GM13976 (cell line): ENCODE measurements at regions not wholly inside any gene's neighbourhood (a gene's known extent, or its start where the extent isn't known, plus 50 kb on each side); places are given as distances from the start of the nearest gene placed in this dataset.

ENCODE experiments used
- DNase-seq: peaks from one replicate; pipeline ENCODE4 v3.0.0; 2012; ENCODE audit warnings: low spot score
- in situ Hi-C: fragments of 300-500 bp; cut with MboI; formaldehyde crosslinking; loops from one replicate; pipeline ENCODE4 v1.12.0; 2022; ENCODE audit warnings: low sequenced_read_pairs, mixed read lengths, inconsistent platforms; ENCODE audit not compliant: unreplicated experiment
- TF ChIP-seq, protein P1 (sequence below): IDR thresholded peaks from 2 replicates; pipeline ENCODE4 v1.5.1; 2012; ENCODE audit warnings: borderline replicate concordance, mild to moderate bottlenecking; ENCODE audit not compliant: insufficient read depth; ENCODE audit errors: extremely low read depth, missing control alignments, control extremely low read depth

DNA sequence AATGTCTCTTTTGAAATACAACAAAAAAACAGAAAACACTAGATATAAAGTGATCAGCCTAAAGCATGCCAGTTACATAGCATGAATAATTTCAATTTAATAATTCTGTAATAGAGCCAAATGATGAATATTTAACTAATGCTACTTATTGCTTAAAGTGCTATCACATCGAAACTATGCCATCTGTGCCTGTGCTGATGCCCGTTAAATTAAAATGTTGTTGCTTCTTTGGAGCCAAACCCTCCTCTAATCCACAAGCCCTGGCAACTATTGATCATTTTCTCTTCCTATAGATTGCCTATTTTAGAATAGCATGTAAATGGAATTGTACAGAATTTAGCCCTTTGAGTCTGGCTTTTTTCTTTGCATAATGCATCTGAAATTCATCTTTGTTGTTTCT lies 356.2 kb downstream of the CHSY3 start:
- in situ Hi-C loops: no loop called here
- no peak for DNase-seq
- TF ChIP-seq, protein P1, sequence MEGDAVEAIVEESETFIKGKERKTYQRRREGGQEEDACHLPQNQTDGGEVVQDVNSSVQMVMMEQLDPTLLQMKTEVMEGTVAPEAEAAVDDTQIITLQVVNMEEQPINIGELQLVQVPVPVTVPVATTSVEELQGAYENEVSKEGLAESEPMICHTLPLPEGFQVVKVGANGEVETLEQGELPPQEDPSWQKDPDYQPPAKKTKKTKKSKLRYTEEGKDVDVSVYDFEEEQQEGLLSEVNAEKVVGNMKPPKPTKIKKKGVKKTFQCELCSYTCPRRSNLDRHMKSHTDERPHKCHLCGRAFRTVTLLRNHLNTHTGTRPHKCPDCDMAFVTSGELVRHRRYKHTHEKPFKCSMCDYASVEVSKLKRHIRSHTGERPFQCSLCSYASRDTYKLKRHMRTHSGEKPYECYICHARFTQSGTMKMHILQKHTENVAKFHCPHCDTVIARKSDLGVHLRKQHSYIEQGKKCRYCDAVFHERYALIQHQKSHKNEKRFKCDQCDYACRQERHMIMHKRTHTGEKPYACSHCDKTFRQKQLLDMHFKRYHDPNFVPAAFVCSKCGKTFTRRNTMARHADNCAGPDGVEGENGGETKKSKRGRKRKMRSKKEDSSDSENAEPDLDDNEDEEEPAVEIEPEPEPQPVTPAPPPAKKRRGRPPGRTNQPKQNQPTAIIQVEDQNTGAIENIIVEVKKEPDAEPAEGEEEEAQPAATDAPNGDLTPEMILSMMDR: no peak

DNA sequence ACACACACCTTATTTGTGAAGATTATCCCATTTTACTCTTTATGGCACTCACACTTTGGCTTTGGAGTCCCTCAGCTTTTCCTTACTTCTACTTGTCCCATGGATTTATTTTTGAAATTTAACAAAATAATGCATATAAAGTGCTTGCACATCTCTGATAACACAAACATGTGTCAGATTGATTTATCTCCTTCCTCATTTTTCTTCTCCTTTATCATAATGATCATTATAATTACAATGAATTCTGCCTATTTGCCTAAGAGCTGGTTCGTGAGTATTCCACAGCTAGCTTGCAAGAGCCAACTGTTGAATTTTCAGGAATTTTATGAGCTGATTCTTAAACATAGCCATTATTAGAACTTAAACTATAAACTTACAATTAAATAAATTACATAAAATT lies 347.7 kb downstream of the CHSY3 start:
- in situ Hi-C loops: no loop called here
- DNase-seq: no peak
- TF ChIP-seq, protein P1: no peak

DNA sequence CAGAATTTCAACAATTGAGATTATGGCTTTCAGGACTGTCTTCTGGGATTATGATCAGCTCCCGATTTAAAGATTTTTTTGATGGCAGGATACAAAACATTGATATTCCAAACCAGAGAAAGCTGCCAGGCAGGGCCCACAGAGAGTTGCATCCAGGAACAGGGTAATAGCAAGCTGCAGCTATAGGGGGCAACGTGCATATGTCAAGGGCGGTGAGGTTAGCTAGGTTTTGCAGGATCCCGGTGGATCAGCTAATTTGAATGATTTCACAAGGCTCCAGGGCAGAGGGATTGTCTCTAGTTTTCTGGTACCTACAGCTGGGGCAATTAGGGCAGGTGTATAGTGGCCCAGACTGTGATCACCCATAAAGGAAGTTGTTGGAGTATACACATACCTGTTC lies 339.4 kb downstream of the CHSY3 start:
- DNase-seq: no peak
- TF ChIP-seq, protein P1: no peak
- in situ Hi-C loops: no loop called here

GRCh38 chr5:130237721-130238120 lies 333.5 kb downstream of the CHSY3 start:
- TF ChIP-seq, protein P1: no peak
- no peak for DNase-seq
- in situ Hi-C loops: no loop called here
